WTC11 (cell line): ENCODE measurements at regions not wholly inside any gene's neighbourhood (a gene's known extent, or its start where the extent isn't known, plus 50 kb on each side); places are given as distances from the start of the nearest gene placed in this dataset.

Experiments
- ATAC-seq: fragments of 200-7000 bp; cut with Tn5 transposase; 2 replicates; pipeline ENCODE4 v1.10.0; 2021; ENCODE audit warnings: mild to moderate bottlenecking, moderate library complexity
- CTCF ChIA-PET: fragments of 300-600 bp; sonication (Branson Sonifier 250); formaldehyde crosslinking; loops from one replicate; lab custom pipeline; 2021; ENCODE audit warnings: antibody characterized with exemption; lab: Charles Lee
- POLR2A ChIA-PET: fragments of 350-600 bp; sonication (Branson Sonifier 250); formaldehyde crosslinking; loops from one replicate; lab custom pipeline; 2021; ENCODE audit warnings: antibody characterized with exemption; lab: Charles Lee
- DNase-seq: peaks from one replicate; pipeline ENCODE4 v3.0.0; 2021; ENCODE audit warnings: low spot score
- H3K27ac Mint-ChIP-seq: 2 replicates; pipeline ENCODE4 v1.8.0; 2021; ENCODE audit warnings: mixed read lengths
- H3K27me3 Mint-ChIP-seq: 2 replicates; pipeline ENCODE4 v1.8.0; 2021; ENCODE audit warnings: low read depth, mild to moderate bottlenecking, moderate library complexity, mixed read lengths
- H3K36me3 Mint-ChIP-seq: 2 replicates; pipeline ENCODE4 v1.8.0; 2021; ENCODE audit warnings: mixed read lengths
- H3K4me1 Mint-ChIP-seq: 2 replicates; pipeline ENCODE4 v1.8.0; 2022; ENCODE audit warnings: mixed read lengths
- H3K4me3 Mint-ChIP-seq: 2 replicates; pipeline ENCODE4 v1.8.0; 2021; ENCODE audit warnings: mild to moderate bottlenecking, moderate library complexity, mixed read lengths
- H3K9me3 Mint-ChIP-seq: 2 replicates; pipeline ENCODE4 v1.8.0; 2021; ENCODE audit warnings: mixed read lengths
- CBFB ChIP-seq: sonication (generic); formaldehyde crosslinking; IDR thresholded peaks from 2 replicates; pipeline ENCODE4 v1.8.1; 2022; ENCODE audit warnings: mild to moderate bottlenecking, low read depth, missing genetic modification reagents
- CREB1 ChIP-seq: sonication (generic); formaldehyde crosslinking; IDR thresholded peaks from 2 replicates; pipeline ENCODE4 v1.8.0; 2023; ENCODE audit warnings: mild to moderate bottlenecking, missing genetic modification reagents
- IRF2 ChIP-seq: sonication (generic); formaldehyde crosslinking; IDR thresholded peaks from 2 replicates; pipeline ENCODE4 v1.8.0; 2022; ENCODE audit warnings: low read depth, missing genetic modification reagents, borderline replicate concordance
- JUN ChIP-seq: sonication (generic); formaldehyde crosslinking; IDR thresholded peaks from 2 replicates; pipeline ENCODE4 v1.8.0; 2023; ENCODE audit warnings: mild to moderate bottlenecking, missing genetic modification reagents
- RELA ChIP-seq: sonication (generic); formaldehyde crosslinking; IDR thresholded peaks from 2 replicates; pipeline ENCODE4 v1.8.1; 2022; ENCODE audit warnings: missing genetic modification reagents, mild to moderate bottlenecking, borderline replicate concordance
- SOX15 ChIP-seq: fragments of 250-450 bp; sonication (Bioruptor Pico); IDR thresholded peaks from 2 replicates; pipeline ENCODE4 v1.9.0; 2021; ENCODE audit warnings: mild to moderate bottlenecking
- TEAD1 ChIP-seq: sonication (generic); formaldehyde crosslinking; IDR thresholded peaks from 2 replicates; pipeline ENCODE4 v1.8.0; 2022; ENCODE audit warnings: mild to moderate bottlenecking, missing genetic modification reagents
- ZNF219 ChIP-seq: sonication (generic); formaldehyde crosslinking; IDR thresholded peaks from 2 replicates; pipeline ENCODE4 v1.8.0; 2023; ENCODE audit warnings: missing genetic modification reagents, mild to moderate bottlenecking, borderline replicate concordance
- ZNF416 ChIP-seq: fragments of 250-450 bp; sonication (Bioruptor Pico); IDR thresholded peaks from 2 replicates; pipeline ENCODE4 v1.9.0; 2021; ENCODE audit warnings: mild to moderate bottlenecking, inconsistent platforms
- TF ChIP-seq, protein P1 (sequence below): sonication (generic); formaldehyde crosslinking; IDR thresholded peaks from 2 replicates; pipeline ENCODE4 v1.8.0; 2023; ENCODE audit warnings: missing genetic modification reagents, mild to moderate bottlenecking, borderline replicate concordance
- TF ChIP-seq, protein P2 (sequence below): fragments of 250-450 bp; sonication (Bioruptor Pico); IDR thresholded peaks from 2 replicates; pipeline ENCODE4 v1.9.0; 2021; ENCODE audit warnings: mild to moderate bottlenecking
- TF ChIP-seq, protein P3 (sequence below): sonication (generic); formaldehyde crosslinking; IDR thresholded peaks from 2 replicates; pipeline ENCODE4 v1.8.1; 2022; ENCODE audit warnings: low read depth, missing genetic modification reagents, borderline replicate concordance
- TF ChIP-seq, protein P4 (sequence below): sonication (generic); formaldehyde crosslinking; IDR thresholded peaks from 2 replicates; pipeline ENCODE4 v1.8.1; 2023; ENCODE audit warnings: mild to moderate bottlenecking, missing genetic modification reagents, borderline replicate concordance
- TF ChIP-seq, protein P5 (sequence below): sonication (generic); formaldehyde crosslinking; IDR thresholded peaks from 2 replicates; pipeline ENCODE4 v1.8.1; 2022; ENCODE audit warnings: low read depth, mild to moderate bottlenecking, moderate library complexity, missing genetic modification reagents, borderline replicate concordance
- TF ChIP-seq, protein P6 (sequence below): sonication (generic); formaldehyde crosslinking; IDR thresholded peaks from 2 replicates; pipeline ENCODE4 v1.8.0; 2022; ENCODE audit warnings: mild to moderate bottlenecking, missing genetic modification reagents
- TF ChIP-seq, protein P7 (sequence below): sonication (generic); formaldehyde crosslinking; IDR thresholded peaks from 2 replicates; pipeline ENCODE4 v1.8.0; 2022; ENCODE audit warnings: missing genetic modification reagents

DNA sequence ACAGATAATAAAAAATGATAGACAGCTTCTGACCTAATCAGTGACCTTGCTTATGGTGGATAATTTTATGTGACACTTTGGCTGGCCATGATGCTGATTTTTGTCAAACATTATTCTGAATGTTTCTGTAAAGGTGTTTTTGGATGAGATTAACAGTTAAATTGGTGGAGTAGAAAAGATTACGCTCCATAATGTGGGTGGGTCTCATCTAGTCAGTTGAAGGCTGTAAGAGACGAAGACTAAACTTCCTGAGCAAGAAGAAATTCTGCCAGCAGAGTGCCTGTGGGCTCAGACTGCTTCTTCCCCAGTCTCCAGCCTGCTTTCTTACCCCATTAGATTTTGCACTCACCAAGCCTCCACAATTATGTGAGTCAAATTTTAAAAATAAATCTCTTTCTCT is 214.9 kb upstream of the ITGA4 start:
- no peaks in the 10 kb centered on the region for H3K27me3 Mint-ChIP-seq
- H3K9me3 Mint-ChIP-seq = no peaks in the 10 kb centered on the region
- H3K27ac Mint-ChIP-seq = no peak overlapping the region
- H3K4me1 Mint-ChIP-seq = no peaks in the 10 kb centered on the region
- H3K4me3 Mint-ChIP-seq = no peak overlapping the region
- ATAC-seq (no peak), DNase-seq (no peak)
- ChIA-PET POLR2A (no interaction called here), CTCF (no interaction called here)
- no peaks in the 10 kb centered on the region for H3K36me3 Mint-ChIP-seq
- TF ChIP-seq, protein P1, sequence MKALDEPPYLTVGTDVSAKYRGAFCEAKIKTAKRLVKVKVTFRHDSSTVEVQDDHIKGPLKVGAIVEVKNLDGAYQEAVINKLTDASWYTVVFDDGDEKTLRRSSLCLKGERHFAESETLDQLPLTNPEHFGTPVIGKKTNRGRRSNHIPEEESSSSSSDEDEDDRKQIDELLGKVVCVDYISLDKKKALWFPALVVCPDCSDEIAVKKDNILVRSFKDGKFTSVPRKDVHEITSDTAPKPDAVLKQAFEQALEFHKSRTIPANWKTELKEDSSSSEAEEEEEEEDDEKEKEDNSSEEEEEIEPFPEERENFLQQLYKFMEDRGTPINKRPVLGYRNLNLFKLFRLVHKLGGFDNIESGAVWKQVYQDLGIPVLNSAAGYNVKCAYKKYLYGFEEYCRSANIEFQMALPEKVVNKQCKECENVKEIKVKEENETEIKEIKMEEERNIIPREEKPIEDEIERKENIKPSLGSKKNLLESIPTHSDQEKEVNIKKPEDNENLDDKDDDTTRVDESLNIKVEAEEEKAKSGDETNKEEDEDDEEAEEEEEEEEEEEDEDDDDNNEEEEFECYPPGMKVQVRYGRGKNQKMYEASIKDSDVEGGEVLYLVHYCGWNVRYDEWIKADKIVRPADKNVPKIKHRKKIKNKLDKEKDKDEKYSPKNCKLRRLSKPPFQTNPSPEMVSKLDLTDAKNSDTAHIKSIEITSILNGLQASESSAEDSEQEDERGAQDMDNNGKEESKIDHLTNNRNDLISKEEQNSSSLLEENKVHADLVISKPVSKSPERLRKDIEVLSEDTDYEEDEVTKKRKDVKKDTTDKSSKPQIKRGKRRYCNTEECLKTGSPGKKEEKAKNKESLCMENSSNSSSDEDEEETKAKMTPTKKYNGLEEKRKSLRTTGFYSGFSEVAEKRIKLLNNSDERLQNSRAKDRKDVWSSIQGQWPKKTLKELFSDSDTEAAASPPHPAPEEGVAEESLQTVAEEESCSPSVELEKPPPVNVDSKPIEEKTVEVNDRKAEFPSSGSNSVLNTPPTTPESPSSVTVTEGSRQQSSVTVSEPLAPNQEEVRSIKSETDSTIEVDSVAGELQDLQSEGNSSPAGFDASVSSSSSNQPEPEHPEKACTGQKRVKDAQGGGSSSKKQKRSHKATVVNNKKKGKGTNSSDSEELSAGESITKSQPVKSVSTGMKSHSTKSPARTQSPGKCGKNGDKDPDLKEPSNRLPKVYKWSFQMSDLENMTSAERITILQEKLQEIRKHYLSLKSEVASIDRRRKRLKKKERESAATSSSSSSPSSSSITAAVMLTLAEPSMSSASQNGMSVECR (CRISPR knock-in tag) = no peak
- TF ChIP-seq, protein P2, sequence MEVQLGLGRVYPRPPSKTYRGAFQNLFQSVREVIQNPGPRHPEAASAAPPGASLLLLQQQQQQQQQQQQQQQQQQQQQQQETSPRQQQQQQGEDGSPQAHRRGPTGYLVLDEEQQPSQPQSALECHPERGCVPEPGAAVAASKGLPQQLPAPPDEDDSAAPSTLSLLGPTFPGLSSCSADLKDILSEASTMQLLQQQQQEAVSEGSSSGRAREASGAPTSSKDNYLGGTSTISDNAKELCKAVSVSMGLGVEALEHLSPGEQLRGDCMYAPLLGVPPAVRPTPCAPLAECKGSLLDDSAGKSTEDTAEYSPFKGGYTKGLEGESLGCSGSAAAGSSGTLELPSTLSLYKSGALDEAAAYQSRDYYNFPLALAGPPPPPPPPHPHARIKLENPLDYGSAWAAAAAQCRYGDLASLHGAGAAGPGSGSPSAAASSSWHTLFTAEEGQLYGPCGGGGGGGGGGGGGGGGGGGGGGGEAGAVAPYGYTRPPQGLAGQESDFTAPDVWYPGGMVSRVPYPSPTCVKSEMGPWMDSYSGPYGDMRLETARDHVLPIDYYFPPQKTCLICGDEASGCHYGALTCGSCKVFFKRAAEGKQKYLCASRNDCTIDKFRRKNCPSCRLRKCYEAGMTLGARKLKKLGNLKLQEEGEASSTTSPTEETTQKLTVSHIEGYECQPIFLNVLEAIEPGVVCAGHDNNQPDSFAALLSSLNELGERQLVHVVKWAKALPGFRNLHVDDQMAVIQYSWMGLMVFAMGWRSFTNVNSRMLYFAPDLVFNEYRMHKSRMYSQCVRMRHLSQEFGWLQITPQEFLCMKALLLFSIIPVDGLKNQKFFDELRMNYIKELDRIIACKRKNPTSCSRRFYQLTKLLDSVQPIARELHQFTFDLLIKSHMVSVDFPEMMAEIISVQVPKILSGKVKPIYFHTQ (CRISPR knock-in tag) = no peak
- TF ChIP-seq SOX15 (CRISPR knock-in tag) (no peak), IRF2 (CRISPR knock-in tag) (no peak), RELA (CRISPR knock-in tag) (no peak), ZNF416 (no peak), CBFB (no peak), TEAD1 (no peak), CREB1 (CRISPR knock-in tag) (no peak), JUN (CRISPR knock-in tag) (no peak), ZNF219 (CRISPR knock-in tag) (no peak)
- TF ChIP-seq, protein P3, sequence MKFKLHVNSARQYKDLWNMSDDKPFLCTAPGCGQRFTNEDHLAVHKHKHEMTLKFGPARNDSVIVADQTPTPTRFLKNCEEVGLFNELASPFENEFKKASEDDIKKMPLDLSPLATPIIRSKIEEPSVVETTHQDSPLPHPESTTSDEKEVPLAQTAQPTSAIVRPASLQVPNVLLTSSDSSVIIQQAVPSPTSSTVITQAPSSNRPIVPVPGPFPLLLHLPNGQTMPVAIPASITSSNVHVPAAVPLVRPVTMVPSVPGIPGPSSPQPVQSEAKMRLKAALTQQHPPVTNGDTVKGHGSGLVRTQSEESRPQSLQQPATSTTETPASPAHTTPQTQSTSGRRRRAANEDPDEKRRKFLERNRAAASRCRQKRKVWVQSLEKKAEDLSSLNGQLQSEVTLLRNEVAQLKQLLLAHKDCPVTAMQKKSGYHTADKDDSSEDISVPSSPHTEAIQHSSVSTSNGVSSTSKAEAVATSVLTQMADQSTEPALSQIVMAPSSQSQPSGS (CRISPR knock-in tag) = no peak
- TF ChIP-seq, protein P4, sequence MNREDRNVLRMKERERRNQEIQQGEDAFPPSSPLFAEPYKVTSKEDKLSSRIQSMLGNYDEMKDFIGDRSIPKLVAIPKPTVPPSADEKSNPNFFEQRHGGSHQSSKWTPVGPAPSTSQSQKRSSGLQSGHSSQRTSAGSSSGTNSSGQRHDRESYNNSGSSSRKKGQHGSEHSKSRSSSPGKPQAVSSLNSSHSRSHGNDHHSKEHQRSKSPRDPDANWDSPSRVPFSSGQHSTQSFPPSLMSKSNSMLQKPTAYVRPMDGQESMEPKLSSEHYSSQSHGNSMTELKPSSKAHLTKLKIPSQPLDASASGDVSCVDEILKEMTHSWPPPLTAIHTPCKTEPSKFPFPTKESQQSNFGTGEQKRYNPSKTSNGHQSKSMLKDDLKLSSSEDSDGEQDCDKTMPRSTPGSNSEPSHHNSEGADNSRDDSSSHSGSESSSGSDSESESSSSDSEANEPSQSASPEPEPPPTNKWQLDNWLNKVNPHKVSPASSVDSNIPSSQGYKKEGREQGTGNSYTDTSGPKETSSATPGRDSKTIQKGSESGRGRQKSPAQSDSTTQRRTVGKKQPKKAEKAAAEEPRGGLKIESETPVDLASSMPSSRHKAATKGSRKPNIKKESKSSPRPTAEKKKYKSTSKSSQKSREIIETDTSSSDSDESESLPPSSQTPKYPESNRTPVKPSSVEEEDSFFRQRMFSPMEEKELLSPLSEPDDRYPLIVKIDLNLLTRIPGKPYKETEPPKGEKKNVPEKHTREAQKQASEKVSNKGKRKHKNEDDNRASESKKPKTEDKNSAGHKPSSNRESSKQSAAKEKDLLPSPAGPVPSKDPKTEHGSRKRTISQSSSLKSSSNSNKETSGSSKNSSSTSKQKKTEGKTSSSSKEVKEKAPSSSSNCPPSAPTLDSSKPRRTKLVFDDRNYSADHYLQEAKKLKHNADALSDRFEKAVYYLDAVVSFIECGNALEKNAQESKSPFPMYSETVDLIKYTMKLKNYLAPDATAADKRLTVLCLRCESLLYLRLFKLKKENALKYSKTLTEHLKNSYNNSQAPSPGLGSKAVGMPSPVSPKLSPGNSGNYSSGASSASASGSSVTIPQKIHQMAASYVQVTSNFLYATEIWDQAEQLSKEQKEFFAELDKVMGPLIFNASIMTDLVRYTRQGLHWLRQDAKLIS (CRISPR knock-in tag) = no peak
- TF ChIP-seq, protein P5, sequence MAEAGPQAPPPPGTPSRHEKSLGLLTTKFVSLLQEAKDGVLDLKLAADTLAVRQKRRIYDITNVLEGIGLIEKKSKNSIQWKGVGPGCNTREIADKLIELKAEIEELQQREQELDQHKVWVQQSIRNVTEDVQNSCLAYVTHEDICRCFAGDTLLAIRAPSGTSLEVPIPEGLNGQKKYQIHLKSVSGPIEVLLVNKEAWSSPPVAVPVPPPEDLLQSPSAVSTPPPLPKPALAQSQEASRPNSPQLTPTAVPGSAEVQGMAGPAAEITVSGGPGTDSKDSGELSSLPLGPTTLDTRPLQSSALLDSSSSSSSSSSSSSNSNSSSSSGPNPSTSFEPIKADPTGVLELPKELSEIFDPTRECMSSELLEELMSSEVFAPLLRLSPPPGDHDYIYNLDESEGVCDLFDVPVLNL (CRISPR knock-in tag) = no peak
- TF ChIP-seq, protein P6, sequence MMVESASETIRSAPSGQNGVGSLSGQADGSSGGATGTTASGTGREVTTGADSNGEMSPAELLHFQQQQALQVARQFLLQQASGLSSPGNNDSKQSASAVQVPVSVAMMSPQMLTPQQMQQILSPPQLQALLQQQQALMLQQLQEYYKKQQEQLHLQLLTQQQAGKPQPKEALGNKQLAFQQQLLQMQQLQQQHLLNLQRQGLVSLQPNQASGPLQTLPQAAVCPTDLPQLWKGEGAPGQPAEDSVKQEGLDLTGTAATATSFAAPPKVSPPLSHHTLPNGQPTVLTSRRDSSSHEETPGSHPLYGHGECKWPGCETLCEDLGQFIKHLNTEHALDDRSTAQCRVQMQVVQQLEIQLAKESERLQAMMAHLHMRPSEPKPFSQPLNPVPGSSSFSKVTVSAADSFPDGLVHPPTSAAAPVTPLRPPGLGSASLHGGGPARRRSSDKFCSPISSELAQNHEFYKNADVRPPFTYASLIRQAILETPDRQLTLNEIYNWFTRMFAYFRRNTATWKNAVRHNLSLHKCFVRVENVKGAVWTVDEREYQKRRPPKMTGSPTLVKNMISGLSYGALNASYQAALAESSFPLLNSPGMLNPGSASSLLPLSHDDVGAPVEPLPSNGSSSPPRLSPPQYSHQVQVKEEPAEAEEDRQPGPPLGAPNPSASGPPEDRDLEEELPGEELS = no peak
- TF ChIP-seq, protein P7, sequence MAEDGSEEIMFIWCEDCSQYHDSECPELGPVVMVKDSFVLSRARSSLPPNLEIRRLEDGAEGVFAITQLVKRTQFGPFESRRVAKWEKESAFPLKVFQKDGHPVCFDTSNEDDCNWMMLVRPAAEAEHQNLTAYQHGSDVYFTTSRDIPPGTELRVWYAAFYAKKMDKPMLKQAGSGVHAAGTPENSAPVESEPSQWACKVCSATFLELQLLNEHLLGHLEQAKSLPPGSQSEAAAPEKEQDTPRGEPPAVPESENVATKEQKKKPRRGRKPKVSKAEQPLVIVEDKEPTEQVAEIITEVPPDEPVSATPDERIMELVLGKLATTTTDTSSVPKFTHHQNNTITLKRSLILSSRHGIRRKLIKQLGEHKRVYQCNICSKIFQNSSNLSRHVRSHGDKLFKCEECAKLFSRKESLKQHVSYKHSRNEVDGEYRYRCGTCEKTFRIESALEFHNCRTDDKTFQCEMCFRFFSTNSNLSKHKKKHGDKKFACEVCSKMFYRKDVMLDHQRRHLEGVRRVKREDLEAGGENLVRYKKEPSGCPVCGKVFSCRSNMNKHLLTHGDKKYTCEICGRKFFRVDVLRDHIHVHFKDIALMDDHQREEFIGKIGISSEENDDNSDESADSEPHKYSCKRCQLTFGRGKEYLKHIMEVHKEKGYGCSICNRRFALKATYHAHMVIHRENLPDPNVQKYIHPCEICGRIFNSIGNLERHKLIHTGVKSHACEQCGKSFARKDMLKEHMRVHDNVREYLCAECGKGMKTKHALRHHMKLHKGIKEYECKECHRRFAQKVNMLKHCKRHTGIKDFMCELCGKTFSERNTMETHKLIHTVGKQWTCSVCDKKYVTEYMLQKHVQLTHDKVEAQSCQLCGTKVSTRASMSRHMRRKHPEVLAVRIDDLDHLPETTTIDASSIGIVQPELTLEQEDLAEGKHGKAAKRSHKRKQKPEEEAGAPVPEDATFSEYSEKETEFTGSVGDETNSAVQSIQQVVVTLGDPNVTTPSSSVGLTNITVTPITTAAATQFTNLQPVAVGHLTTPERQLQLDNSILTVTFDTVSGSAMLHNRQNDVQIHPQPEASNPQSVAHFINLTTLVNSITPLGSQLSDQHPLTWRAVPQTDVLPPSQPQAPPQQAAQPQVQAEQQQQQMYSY (CRISPR knock-in tag) = no peak
